ENCODE measurements at regions not wholly inside any gene's neighbourhood (a gene's known extent, or its start where the extent isn't known, plus 50 kb on each side); places are given as distances from the start of the nearest gene placed in this dataset.

DNA sequence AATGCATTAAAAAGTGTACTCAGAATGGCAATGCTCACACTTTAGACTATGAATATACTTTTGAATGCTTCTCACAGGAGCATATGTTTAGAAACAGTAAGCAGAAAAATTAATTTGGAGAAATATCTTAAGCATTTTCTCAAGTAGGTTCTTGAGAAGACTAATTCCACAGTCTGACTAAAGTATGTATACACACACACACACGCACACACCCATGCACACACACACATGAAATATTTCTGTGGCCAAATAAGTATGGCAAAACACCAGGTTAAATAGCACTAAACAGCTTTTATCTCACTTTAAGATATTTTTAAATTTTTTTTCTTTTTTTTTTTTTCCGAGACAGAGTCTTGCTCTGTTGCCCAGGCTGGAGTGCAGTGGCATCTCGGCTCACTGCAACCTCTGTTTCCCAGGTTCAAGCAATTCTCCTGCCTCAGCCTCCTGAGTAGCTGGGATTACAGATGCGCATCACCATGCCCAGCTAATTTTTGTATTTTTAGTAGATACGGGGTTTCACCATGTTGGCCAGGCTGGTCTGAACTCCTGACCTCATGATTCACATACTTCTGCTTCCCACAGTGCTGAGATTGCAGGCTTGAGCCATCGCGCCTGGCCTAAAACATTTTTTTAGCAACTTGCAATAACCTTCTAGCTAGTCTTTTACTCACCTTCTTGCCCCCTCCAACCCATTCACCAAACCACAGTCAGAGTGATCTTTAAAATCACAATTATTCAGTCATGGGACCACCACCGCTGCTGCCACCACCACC is 67.5 kb upstream of the SCG2 start:
- Histone ChIP-seq H3K4me1 (ENCODE audit: control insufficient read depth, insufficient read depth, low read length) (no peaks in the 10 kb centered on the region), H3K9me3 (ENCODE audit: control insufficient read depth, insufficient read depth, low read length) (no peaks in the 10 kb centered on the region), H3K4me3 (ENCODE audit: low read depth, low read length) (no peak overlapping the region), H3K27me3 (ENCODE audit: control insufficient read depth, insufficient read depth, low read length) (no peaks in the 10 kb centered on the region), H3K36me3 (ENCODE audit: control insufficient read depth, insufficient read depth, low read length) (no peaks in the 10 kb centered on the region), H3K27ac (ENCODE audit: low read depth, low read length) (no peak overlapping the region)
- DNase-seq (ENCODE audit: low read depth in 4 of 6, low spot score in 6 of 6): no peak
- 96% methylated on average over 8 of the region's 8 CpGs for WGBS (ENCODE audit: insufficient coverage)

- Histone ChIP-seq H3K4me1 (ENCODE audit: control insufficient read depth, insufficient read depth, low read length) (no peaks in the 10 kb centered on the region), H3K27ac (ENCODE audit: low read depth, low read length) (no peak overlapping the region), H3K4me3 (ENCODE audit: low read depth, low read length) (no peak overlapping the region), H3K27me3 (ENCODE audit: control insufficient read depth, insufficient read depth, low read length) (no peaks in the 10 kb centered on the region), H3K9me3 (ENCODE audit: control insufficient read depth, insufficient read depth, low read length) (no peaks in the 10 kb centered on the region), H3K36me3 (ENCODE audit: control insufficient read depth, insufficient read depth, low read length) (no peaks in the 10 kb centered on the region)
- no peak for DNase-seq (ENCODE audit: low read depth in 4 of 6, low spot score in 6 of 6)
- WGBS (ENCODE audit: insufficient coverage): 92% methylated on average over 2 of the region's 5 CpGs
These were observed 66.3 kb upstream of the SCG2 start for GRCh38 chr2:223668302-223668998.

- no peaks in the 10 kb centered on the region for H3K9me3 ChIP-seq (ENCODE audit: control insufficient read depth, insufficient read depth, low read length)
- no peak overlapping the region for H3K4me3 ChIP-seq (ENCODE audit: low read depth, low read length)
- no peaks in the 10 kb centered on the region for H3K36me3 ChIP-seq (ENCODE audit: control insufficient read depth, insufficient read depth, low read length)
- no peak overlapping the region for H3K27ac ChIP-seq (ENCODE audit: low read depth, low read length)
- no peaks in the 10 kb centered on the region for H3K4me1 ChIP-seq (ENCODE audit: control insufficient read depth, insufficient read depth, low read length)
- DNase-seq (ENCODE audit: low read depth in 4 of 6, low spot score in 6 of 6): no peak
- H3K27me3 ChIP-seq (ENCODE audit: control insufficient read depth, insufficient read depth, low read length): no peaks in the 10 kb centered on the region
- 100% methylated on average over 2 of the region's 6 CpGs for WGBS (ENCODE audit: insufficient coverage)
These were observed 52.3 kb upstream of the SCG2 start for GRCh38 chr2:223654384-223654915.

- Histone ChIP-seq H3K4me3 (ENCODE audit: low read depth, low read length) (no peak overlapping the region), H3K4me1 (ENCODE audit: control insufficient read depth, insufficient read depth, low read length) (no peaks in the 10 kb centered on the region), H3K27me3 (ENCODE audit: control insufficient read depth, insufficient read depth, low read length) (no peaks in the 10 kb centered on the region), H3K9me3 (ENCODE audit: control insufficient read depth, insufficient read depth, low read length) (no peaks in the 10 kb centered on the region), H3K36me3 (ENCODE audit: control insufficient read depth, insufficient read depth, low read length) (no peaks in the 10 kb centered on the region), H3K27ac (ENCODE audit: low read depth, low read length) (no peak overlapping the region)
- DNase-seq (ENCODE audit: low read depth in 4 of 6, low spot score in 6 of 6): no peak
- no CpG with 5 or more reads among the region's 1 CpG for WGBS (ENCODE audit: insufficient coverage)
These were observed 50.7 kb upstream of the SCG2 start for GRCh38 chr2:223652902-223653301.

DNA sequence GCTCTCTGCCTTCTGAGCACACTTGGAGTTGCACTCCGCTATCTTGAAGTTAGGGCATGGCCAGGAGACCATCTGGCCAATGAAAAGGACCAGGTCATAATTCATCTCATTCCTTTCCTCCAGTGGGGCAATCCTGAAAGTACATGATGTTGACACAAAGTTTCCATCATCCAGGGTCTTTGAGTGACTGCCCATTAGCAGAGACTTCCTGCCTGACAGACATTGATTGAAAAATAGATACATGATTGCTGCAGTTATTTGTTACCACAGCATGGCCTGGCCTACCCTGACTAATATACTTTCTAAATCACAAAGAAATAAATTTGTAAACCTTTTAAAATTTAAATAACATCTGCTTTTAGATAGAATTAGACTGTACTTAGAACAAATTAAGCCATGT is 50.0 kb upstream of the SCG2 start:
- Histone ChIP-seq H3K36me3 (ENCODE audit: control insufficient read depth, insufficient read depth, low read length) (no peaks in the 10 kb centered on the region), H3K9me3 (ENCODE audit: control insufficient read depth, insufficient read depth, low read length) (no peaks in the 10 kb centered on the region), H3K4me1 (ENCODE audit: control insufficient read depth, insufficient read depth, low read length) (no peaks in the 10 kb centered on the region), H3K27me3 (ENCODE audit: control insufficient read depth, insufficient read depth, low read length) (no peaks in the 10 kb centered on the region), H3K4me3 (ENCODE audit: low read depth, low read length) (no peak overlapping the region), H3K27ac (ENCODE audit: low read depth, low read length) (no peak overlapping the region)
- 100% methylated on average over 1 of the region's 1 CpG for WGBS (ENCODE audit: insufficient coverage)
- no peak for DNase-seq (ENCODE audit: low read depth in 4 of 6, low spot score in 6 of 6)

Data from spinal cord (tissue), 9 donors.